Adrenal gland (tissue), 9 donors: ENCODE measurements at regions not wholly inside any gene's neighbourhood (a gene's known extent, or its start where the extent isn't known, plus 50 kb on each side); places are given as distances from the start of the nearest gene placed in this dataset.

Experiments used
- DNase-seq, 7 donors: peaks; one replicate each; pipeline ENCODE4 v3.0.0-alpha.2; 2019 to 2020
- H3K27ac ChIP-seq, 5 donors: fragments of 200-600 bp; sonication (generic) in 4 of 5; 1 replicate in 3 of 5; 2 replicates in 2 of 5; pipeline versions ENCODE4 v1.5.1 to v1.8.0; 2016 to 2020; ENCODE audit warnings: mild to moderate bottlenecking in 1 of 5
- H3K27me3 ChIP-seq: fragments of 200-600 bp; 2 replicates; pipeline ENCODE4 v1.8.0; 2021
- H3K36me3 ChIP-seq, 2 donors: fragments of 200-600 bp; replicated peaks in 1 of 2; 1 replicate in 1 of 2; 2 replicates in 1 of 2; pipeline versions ENCODE4 v1.5.1 to v1.8.0; 2018 to 2022
- H3K4me1 ChIP-seq, 2 donors: fragments of 200-600 bp; replicated peaks in 1 of 2; 1 replicate in 1 of 2; 2 replicates in 1 of 2; pipeline versions ENCODE4 v1.5.1 to v1.8.0; 2018 to 2021
- H3K4me3 ChIP-seq, 4 donors: fragments of 200-600 bp; sonication (generic) in 3 of 4; one replicate each; pipeline ENCODE4 v1.5.1; 2016 to 2018
- H3K9me3 ChIP-seq, 3 donors: fragments of 200-600 bp; sonication (generic) in 1 of 3; replicated peaks in 1 of 3; 1 replicate in 2 of 3; 2 replicates in 1 of 3; pipeline versions ENCODE4 v1.5.1 to v1.8.0; 2016 to 2021
- POLR2A ChIP-seq, 2 donors: fragments of 450-650 bp; IDR thresholded peaks; one replicate each; pipeline ENCODE4 v1.6.1; 2017; ENCODE audit warnings: antibody characterized with exemption in 2 of 2, mild to moderate bottlenecking in 2 of 2, moderate library complexity in 1 of 2
- WGBS, 4 donors: extraction: QIAGEN DNeasy Blood & Tissue Kit in 2 of 4; methylation state at CpG; one replicate each; pipeline versions ENCODE4 v1.1.5 to v1.1.7; 2013 to 2017; 5-methylcytosine and 5-hydroxymethylcytosine counted together
- intact Hi-C, 2 donors: fragments of 100-400 bp; cut with DNase I; formaldehyde crosslinking; loops; one replicate each; pipeline versions ENCODE4 v1.14.1 to v1.15.0; 2022 to 2023
- TF ChIP-seq, protein P1 (sequence below), 6 experiments: fragments of 450-650 bp in 4 of 6; fragments of 200-600 bp in 2 of 6; sonication (generic) in 1 of 6; IDR thresholded peaks; 1 replicate in 5 of 6; 2 replicates in 1 of 6; pipeline versions ENCODE4 v1.5.1 to v1.8.0; 2016 to 2021; ENCODE audit warnings: antibody characterized with exemption in 6 of 6, mild to moderate bottlenecking in 2 of 6, moderate library complexity in 1 of 6
- donor health status: healthy with polysubstance abuse.
- donor health status: Bipolar disorder and iron deficiency.
- donor health status: DM: yes; HTN: yes; CAD: no.
- donor health status: DM: no; HTN: no; CAD: no.
- donor health status: DM: no; HTN: no; CAD: no.

DNA sequence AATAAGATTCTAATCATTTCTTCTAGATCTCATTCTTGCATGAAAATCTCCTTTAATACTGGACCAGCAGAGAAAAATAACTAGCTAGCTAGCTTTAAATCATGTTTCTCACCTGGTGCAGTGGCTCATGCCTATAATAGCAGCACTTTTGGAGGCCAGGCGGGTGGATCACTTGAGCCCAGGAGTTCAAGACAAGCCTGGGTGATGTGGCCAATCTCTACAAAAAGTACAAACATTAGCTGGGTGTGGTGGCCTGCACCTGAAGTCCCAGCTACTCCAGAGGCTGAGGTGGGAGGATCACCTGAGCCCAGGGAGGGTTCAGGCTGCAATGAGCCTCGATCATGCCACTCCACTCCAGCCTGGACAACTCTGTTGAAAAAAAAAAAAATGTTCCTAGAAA is 99.2 kb downstream of the BAMBI start:
- intact Hi-C loops, result no loop called here
- Histone ChIP-seq H3K4me3 (no peak overlapping the region), H3K36me3 (no peaks in the 10 kb centered on the region), H3K9me3 (no peaks in the 10 kb centered on the region), H3K27me3 (no peaks in the 10 kb centered on the region), H3K4me1 (peaks cover 0 to 7% of the 10 kb centered on the region in 2 donors), H3K27ac (no peak overlapping the region)
- TF ChIP-seq, protein P1, sequence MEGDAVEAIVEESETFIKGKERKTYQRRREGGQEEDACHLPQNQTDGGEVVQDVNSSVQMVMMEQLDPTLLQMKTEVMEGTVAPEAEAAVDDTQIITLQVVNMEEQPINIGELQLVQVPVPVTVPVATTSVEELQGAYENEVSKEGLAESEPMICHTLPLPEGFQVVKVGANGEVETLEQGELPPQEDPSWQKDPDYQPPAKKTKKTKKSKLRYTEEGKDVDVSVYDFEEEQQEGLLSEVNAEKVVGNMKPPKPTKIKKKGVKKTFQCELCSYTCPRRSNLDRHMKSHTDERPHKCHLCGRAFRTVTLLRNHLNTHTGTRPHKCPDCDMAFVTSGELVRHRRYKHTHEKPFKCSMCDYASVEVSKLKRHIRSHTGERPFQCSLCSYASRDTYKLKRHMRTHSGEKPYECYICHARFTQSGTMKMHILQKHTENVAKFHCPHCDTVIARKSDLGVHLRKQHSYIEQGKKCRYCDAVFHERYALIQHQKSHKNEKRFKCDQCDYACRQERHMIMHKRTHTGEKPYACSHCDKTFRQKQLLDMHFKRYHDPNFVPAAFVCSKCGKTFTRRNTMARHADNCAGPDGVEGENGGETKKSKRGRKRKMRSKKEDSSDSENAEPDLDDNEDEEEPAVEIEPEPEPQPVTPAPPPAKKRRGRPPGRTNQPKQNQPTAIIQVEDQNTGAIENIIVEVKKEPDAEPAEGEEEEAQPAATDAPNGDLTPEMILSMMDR (IDR thresholded peaks at IDR 0.05), result no peak
- TF ChIP-seq POLR2A (IDR thresholded peaks at IDR 0.05), result no peak
- no peak for DNase-seq
- WGBS, 4 donors, result 88 to 96% (median 94%) methylated on average over 2 of the region's 2 CpGs

- no peak for TF ChIP-seq POLR2A (IDR thresholded peaks at IDR 0.05)
- TF ChIP-seq, protein P1 (IDR thresholded peaks at IDR 0.05), result no peak
- H3K36me3 ChIP-seq, result no peaks in the 10 kb centered on the region
Observed at GRCh38 chr10:28777911-28778310, 100.6 kb downstream of the BAMBI start.

DNA sequence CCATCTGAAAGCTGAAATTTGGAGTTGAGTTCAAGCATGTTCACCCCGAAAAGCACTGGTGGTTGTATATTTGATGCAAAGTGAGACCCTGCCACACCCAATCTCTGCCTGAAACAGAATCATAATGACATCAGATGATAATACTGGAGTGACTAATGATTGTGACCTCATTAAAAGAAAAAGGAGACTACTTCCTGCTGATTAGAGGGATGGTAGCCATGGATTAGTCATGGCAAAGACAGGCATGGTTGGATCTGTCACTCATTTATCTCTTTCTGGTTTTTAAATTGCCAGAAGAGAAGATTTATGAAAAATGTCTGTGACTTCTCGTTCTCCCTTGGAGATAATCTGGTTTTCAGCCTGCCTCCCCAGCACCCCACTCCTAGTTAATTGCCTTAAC is 101.2 kb downstream of the BAMBI start:
- intact Hi-C loops, result no loop called here

More at GRCh38 chr10:28777911-28778310, 100.6 kb downstream of the BAMBI start:
- H3K27me3 ChIP-seq, result no peaks in the 10 kb centered on the region
- intact Hi-C loops, result no loop called here
- no peak overlapping the region for H3K27ac ChIP-seq
- no peak overlapping the region for H3K4me3 ChIP-seq
- no peak for DNase-seq
- WGBS, 4 donors, result 71 to 86% (median 76%) methylated on average over 2 of the region's 2 CpGs
- H3K9me3 ChIP-seq, result no peaks in the 10 kb centered on the region
- H3K4me1 ChIP-seq, result peaks cover 0 to 7% of the 10 kb centered on the region in 2 donors

GRCh38 chr10:28781296-28781695 is 104.0 kb downstream of the BAMBI start:
- no peak for DNase-seq
- Histone ChIP-seq H3K4me1 (no peaks in the 10 kb centered on the region), H3K36me3 (no peaks in the 10 kb centered on the region), H3K9me3 (no peaks in the 10 kb centered on the region), H3K27me3 (no peaks in the 10 kb centered on the region), H3K27ac (no peak overlapping the region), H3K4me3 (no peak overlapping the region)
- no peak for TF ChIP-seq POLR2A (IDR thresholded peaks at IDR 0.05)
- TF ChIP-seq, protein P1 (IDR thresholded peaks at IDR 0.05), result no peak
- intact Hi-C loops, result no loop called here
- WGBS, 4 donors, result 86 to 88% (median 87%) methylated on average over 5 of the region's 5 CpGs

More for the DNA sequence above, 101.2 kb downstream of the BAMBI start:
- Histone ChIP-seq H3K36me3 (no peaks in the 10 kb centered on the region), H3K27me3 (no peaks in the 10 kb centered on the region), H3K4me1 (peaks cover 0 to 7% of the 10 kb centered on the region in 2 donors), H3K27ac (no peak overlapping the region), H3K9me3 (no peaks in the 10 kb centered on the region), H3K4me3 (no peak overlapping the region)
- TF ChIP-seq POLR2A (IDR thresholded peaks at IDR 0.05), result no peak
- TF ChIP-seq, protein P1 (IDR thresholded peaks at IDR 0.05), result no peak
- no peak for DNase-seq
- WGBS, 4 donors, result 58 to 78% (median 64%) methylated on average over 2 of the region's 2 CpGs
